K562 (cell line): ENCODE measurements at regions not wholly inside any gene's neighbourhood (a gene's known extent, or its start where the extent isn't known, plus 50 kb on each side); places are given as distances from the start of the nearest gene placed in this dataset.

Experiments
- HDGF ChIP-seq: fragments of 450-650 bp; IDR thresholded peaks from 2 replicates; pipeline ENCODE4 v1.6.1; 2016
- JUND ChIP-seq, 2 experiments: IDR thresholded peaks; 2 replicates in 1 of 2; 3 replicates in 1 of 2; pipeline ENCODE4 v1.6.1; 2011; ENCODE audit warnings: borderline replicate concordance in 2 of 2, low read depth in 2 of 2, low read length in 2 of 2, improper control_type of control experiment in 1 of 2, missing biosample characterization in 1 of 2, missing genetic modification characterization in 1 of 2, missing genetic modification reagents in 1 of 2
- PHF21A ChIP-seq: fragments of 450-650 bp; IDR thresholded peaks from 2 replicates; pipeline ENCODE4 v1.6.1; 2017; ENCODE audit warnings: low read depth, borderline replicate concordance

DNA sequence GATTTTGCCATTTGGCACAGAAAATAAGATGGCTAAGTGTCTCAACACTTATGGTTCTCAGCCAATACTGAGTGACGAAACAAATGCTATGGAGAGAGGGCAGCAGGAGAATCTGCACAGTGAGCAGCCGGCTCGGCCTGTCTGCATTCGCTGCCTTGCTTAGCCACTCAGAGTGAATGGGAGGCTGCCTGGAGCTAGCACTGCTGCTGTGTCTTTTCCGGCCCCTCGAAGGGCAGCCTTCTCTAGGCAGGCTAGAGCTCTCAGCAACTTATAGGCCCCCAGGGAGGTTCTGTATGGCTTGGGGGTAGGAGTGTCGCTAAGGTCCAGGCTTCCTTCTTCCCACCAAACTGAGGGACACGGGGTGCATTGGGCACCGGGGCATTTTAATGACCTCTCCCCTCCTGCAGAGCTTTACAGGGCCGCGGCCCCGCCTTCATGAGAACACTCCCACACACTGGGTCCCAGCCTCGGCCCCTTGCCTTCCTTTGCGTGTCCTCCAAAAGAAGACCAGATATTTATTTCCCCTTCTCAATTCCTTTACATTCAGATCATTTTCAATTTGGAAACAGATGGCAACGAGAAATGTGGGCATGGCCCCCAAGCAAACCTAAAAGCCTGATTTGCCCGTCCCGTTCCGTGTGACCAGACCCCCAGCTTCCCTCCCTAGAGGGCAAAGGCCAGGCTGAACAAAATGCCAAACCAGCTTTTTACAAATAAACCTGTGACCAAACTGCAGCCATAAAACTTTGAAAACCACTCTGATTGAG is 670.9 kb downstream of the TOX3 start:
- TF ChIP-seq PHF21A, result no peak
- no peak for TF ChIP-seq HDGF
- no peak for TF ChIP-seq JUND (IDR thresholded peaks at IDR 0.05; ENCODE audit: borderline replicate concordance, low read depth, low read length)
- TF ChIP-seq JUND (tag; IDR thresholded peaks at IDR 0.05; ENCODE audit: borderline replicate concordance, low read depth, low read length), result no peak
